GM18499 (cell line): ENCODE measurements at regions not wholly inside any gene's neighbourhood (a gene's known extent, or its start where the extent isn't known, plus 50 kb on each side); places are given as distances from the start of the nearest gene placed in this dataset.
"Not testable (repeated sequence)": the region's sequence is repeated elsewhere in the genome, so short reads cannot be mapped to it uniquely, and the experiment has no call there.

Source experiments
- ATAC-seq: cut with Tn5 transposase; IDR thresholded peaks from one replicate; pipeline ENCODE4 v1.9.1; 2021; ENCODE audit warnings: moderate number of reproducible peaks; ENCODE audit not compliant: insufficient read depth, unreplicated experiment

DNA sequence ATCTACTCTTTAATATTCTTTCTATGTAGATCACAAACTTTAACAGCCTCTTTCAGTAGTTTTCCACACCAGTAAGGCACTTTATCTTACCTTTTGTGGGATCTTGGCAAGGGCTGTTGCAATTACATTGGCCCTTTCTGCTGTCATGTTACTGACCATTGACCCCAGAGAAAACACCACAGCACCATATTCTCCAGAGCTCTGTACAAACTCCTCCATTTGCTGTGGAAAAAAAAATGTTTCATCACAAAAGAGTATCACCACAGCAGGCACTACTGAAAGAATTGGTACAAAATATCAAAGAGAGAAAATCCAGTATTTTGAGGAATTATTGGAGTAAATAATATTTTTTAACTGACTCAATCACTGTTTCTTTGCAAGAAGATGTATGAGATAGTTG is 62.3 kb upstream of the UGT2A3 start:
- not testable (repeated sequence) for ATAC-seq

DNA sequence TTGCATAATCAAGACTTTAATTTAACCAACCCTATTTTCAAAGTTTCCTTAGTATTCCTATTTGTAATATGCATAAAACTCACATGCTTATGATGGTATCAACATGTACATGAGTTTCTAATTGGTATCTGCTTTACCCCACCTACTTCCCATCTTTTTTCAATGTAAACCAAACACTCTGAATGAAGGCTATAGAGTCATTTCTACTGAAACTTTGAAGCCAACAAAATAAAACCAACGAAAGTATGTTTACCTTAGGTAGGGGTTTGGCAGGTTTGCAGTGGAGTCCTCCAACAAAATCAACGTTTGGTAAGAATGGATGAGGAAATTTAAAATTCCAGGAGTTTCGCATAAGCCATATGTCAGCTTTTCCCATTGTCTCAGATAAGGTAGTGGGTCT is 66.4 kb upstream of the UGT2A3 start:
- ATAC-seq: not testable (repeated sequence)

DNA sequence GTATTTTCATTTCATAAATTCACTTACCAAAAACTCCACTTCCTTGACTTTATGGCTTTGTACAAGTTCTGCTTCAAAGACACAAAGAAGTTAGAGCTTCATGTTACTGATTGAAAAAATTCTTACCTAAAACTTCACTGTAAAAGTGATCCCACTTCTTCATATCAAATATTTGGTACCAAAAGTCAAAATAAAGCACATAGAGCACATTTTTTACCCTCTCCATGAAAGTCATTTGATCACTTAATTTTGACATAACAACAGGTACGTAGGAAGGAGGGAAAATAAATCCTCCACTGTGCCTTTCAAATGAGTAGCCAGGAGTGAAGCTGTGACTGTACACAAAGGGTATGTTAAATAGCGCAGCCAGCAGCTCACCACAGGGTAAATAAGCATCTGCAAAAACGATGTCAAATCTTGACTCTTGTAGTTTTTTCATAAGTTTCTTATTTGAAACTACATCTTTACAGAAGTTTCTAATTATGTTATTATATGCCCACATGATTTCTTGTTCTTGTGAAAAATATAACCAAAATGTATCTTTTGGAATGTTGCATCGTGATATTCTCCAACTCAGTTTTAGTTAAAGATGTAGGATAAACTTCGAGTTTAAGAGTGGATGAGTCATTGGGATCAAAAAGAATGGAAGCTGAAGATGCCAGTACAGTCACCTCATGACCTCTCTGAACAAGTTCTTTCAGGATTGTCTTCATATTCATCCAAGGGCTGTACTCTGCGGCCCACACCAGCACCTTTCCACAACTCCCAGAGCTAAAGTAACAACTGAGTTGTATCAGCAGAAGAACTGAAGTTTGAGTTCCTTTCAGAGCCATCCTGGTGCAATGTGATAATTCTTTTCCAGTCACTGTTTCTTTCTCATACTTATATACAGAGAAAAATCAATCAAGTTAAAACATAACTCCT is 68.2 kb upstream of the UGT2A3 start:
- ATAC-seq: not testable (repeated sequence)

DNA sequence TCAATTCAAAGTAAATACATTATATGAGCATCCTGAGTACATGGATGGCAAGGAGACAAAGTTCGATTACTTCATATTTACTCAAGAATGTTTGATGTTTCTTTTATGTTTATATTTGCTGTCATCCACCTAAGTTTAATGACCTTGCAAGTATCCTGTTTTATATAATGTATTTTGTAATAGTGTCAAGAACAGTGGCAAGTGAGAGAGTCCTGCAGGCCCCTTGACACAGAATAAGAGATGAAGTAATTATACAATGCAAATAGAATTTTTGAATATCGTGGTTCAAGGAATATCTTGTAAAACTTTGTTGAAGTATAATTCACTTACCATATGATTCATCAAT is 68.8 kb upstream of the UGT2A3 start:
- not testable (repeated sequence) for ATAC-seq

DNA sequence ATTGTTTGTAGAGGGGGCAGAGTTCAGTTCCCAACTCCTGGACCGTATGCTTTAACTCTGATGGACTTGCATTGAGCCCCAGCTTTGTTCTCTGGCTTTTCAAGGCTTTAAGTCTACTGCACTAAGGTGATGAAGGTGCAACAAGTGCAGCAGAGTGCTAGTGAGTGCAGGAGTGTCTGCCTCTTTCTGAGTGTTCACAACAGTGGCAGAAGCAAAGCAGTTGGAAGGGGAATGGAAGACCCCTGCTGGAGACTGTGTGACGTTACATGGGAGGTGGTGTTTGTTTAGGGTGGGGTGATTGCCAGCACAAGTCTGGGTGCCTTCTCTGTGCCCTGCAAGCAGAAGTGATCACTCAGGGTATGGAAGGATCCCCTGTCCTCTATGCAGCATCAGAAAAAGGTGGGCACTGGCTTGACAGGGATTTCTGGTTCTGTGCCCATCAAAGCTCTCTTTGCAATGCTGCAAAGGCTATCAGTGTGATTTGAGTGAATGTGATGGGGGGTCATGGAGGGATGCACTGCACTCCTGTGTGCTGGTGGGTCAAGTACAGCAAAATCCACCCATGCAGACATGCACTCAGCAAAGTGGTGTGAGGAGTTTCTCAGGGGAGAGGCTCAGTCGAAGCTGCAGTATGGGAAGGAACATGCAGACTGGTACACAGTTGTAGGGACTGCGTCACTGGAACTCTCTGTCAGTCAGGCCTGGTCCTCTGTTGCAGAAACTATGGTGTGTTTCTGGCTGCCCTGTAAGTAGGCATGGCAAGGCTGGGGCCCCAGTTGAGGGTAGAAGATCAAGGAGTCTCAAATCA is 70.9 kb upstream of the UGT2B7 start:
- peak; percentile 68 for ATAC-seq

DNA sequence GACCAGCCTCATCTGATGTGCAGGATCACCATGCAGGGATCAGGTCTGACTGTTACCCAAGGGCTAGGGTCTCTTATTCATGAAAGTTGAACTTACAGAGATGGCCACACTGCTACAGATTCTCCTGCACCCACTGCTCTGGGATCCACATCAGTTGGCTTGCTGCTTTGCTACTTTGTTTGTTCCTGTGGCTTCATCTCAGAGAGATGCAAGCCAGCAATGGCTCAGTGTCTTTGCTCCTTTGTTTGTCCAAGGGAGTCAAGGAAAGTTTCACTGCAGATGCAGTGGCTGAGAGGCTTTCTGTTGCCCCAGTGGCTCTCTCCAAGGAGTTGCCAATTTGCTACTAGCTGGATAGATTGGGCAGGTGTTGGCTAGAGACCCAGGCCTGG is 70.3 kb upstream of the UGT2B7 start:
- no peak for ATAC-seq

DNA sequence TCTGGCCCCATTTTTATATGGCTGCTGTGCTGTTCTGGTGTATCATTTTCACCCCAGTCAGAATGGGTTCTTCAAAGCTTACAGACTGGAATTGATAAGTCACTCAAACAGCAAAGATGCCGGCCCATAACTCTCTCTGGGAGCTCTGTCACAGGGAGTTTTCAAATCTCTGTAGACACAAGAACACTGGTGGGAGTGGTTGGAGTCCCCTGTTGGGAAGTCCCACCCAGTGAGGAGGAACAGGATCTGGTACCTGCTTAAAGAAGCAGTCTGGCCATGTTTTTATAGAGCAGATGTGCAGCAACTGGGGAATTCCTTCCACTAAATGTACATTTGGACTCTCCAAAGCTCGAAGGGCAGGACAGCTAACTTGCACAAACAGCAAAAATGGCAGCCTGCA is 69.3 kb upstream of the UGT2B7 start:
- no peak for ATAC-seq

DNA sequence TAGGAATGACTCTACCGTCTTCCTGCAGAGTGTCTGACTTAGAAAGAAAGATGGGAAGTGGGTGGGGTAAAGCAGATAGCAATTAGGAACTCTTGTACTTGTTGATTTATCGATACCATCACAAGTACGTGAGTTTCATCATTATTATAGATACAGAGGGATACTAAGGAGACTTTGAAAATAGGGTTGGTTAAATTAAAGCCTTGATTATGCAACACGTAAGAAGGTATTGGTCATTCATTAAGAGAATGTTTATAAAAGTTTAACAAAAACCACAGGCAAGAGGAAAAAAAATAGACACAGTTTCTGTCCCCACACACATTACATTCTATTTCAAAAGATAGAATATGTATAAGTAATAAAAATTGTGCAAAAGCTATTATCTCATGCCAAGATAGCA is 65.9 kb upstream of the UGT2B7 start:
- ATAC-seq: no peak

DNA sequence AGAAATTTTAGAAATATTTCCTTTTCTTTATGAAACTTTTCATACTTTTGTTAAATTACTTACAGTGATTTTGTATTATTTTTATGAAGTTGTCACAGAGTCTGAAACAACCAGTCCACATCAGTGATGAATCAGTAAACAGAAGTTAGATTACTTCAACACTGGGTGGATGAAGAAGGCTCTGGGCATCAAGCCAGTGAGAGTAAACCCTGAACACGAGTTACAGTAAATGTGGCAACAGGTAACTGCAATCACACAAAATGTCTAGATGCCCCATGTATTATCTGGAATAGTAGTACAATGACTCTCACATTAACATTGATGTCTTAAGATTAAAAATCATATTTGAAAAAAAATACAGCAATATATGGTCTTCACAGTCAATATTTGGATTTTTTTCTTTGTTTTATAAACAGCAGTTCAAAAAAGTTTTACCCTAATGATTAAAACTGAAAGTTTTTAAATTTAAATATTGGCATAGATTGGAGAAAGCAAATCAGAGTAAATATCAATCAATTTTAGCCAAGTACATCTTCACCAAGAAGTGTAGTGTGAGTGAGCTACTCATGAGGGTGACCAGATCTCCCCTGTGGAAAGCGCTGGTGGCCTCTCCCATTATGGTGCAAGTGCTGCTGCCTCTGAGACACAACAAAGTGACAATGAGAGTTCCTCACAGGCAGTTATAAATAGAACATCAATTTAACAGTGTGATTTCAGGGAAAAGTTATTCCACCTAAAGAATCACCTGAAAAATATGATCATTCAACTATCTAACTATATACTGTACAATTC is 63.2 kb upstream of the UGT2B7 start:
- ATAC-seq: no peak

DNA sequence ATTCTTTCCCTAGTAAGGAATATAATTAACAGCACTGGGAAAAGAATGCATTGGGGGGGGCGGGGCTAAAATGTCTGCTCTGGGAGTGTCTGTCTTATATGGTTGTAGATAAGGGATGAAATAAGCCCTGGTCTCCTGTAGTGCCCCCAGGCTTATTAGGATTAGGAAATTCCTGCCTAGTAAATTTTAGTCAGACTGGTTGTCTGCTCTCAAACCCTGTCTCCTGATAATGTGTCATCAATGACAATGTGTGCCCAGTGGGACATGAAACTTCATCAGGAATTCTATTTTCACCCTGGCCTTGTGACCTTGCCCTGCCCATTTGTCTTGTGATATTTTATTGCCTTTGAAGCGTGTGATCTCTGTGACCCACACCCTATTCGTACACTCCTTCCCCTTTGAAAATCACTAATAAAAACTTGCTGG is 61.9 kb upstream of the UGT2B7 start:
- ATAC-seq: not testable (repeated sequence)

DNA sequence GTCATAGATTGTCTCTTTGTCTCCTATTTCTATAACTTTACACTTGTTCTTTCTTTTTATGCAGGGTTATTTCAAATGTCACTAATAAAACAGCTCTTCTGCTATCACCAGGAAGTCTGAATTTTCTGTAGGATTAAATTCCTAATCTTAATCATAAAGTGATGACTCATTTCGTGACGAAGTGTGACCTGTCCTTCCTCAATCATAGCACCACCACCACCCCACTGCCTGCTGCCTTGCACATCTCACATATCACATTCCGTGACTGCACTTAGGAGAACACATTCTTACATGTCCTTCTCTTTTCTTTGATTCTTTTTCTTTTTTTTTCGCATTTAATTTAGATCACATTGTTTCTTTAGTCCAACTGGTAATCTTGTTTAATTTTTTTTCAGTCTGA is 57.7 kb upstream of the UGT2B7 start:
- no peak for ATAC-seq

DNA sequence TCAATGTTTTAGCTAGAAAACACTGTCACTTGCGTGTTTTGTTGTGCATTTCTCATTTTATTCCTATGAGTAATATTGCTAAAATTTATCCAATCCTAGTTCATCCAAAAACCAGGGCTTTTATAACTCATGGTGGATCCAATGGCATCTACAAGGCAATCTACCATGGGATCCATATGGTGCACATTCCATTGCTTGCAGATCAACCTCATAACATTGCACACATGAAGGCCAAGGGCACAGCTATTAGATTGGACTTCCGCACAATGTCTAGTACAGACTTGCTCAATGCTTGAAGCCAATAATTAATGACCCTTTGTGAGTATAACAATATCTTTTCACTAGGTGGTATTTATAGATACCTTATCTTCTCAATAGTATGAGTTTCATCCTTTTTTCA is 57.2 kb upstream of the UGT2B7 start:
- no peak for ATAC-seq

DNA sequence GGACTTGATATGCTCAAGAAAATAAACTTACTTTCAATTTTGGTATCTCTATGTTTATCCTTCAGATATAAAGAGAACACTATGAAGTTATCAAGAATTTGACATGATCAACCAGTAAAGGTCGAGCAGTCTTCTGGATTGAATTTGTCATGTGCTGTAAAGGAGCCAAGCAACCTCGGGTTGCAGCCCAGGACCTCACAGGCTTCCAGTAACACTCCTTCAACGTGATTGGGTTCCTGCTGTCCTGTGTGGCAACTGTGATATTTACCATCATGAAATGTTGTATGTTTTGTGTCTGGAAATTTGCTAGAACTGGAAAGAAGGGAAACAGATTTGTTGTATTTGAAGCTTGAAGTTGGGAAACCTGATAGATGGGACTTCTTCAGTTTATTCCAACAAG is 52.0 kb upstream of the UGT2B7 start:
- ATAC-seq: no peak
